ENCODE measurements at regions not wholly inside any gene's neighbourhood (a gene's known extent, or its start where the extent isn't known, plus 50 kb on each side); places are given as distances from the start of the nearest gene placed in this dataset.
A peak's percentile ranks its signal among the peaks of the same experiment; 100 is the strongest.
"Not testable (repeated sequence)": the region's sequence is repeated elsewhere in the genome, so short reads cannot be mapped to it uniquely, and the experiment has no call there.

DNA sequence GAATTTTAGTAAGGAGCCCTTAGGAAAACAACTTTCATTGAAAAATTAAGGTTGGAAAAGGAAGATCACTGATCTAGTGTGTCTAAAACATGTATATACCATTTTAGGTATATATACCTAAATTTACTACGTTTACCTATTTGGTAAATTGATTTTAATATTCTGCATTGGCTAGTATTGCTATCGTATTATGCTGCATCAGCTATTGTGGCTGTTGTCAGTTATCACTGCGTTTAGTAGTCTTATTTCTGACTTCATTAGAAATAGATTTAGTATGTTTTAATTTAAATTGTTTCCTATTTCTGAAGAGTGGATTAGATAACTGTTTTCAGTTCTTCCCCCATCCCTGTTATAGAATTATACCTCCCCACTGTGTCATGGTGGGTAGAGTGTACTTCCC, 101.7 kb upstream of the ARG1 start:
- intact Hi-C loops (cut with DNase I, micrococcal nuclease), result no loop called here
- ChIA-PET POLR2A (no interaction called here), CTCF (no interaction called here)
- Mint-ChIP-seq H3K36me3 (ENCODE audit: low read depth) (no peaks in the 10 kb centered on the region), H3K4me3 (no peak overlapping the region), H3K9me3 (ENCODE audit: low read depth) (peaks cover 5% of the 10 kb centered on the region), H3K4me1 (no peaks in the 10 kb centered on the region), H3K27me3 (no peaks in the 10 kb centered on the region), H3K27ac (no peak overlapping the region)
- ATAC-seq (no peak), DNase-seq (no peak)

DNA sequence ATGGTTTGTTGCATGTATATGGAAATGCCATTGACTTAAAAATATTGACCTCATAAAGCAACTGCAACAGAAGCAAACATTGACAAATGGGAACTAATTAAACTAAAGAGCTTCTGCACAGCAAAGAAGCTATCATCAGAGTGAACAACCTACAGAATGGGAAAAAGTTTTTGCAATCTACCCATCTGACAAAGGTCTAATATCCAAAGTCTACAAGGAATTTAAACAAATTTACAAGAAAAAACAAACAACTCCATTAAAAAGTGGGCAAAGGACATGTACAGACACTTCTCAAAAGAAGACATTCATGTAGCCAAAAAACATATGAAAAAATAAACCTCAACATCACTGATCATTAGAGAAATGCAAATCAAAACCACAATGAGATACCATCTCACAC, 99.7 kb upstream of the ARG1 start:
- CTCF ChIA-PET; POLR2A ChIA-PET; H3K4me3 Mint-ChIP-seq; intact Hi-C loops (cut with DNase I, micrococcal nuclease); H3K27me3 Mint-ChIP-seq; H3K27ac Mint-ChIP-seq; ATAC-seq; H3K4me1 Mint-ChIP-seq; H3K36me3 Mint-ChIP-seq (ENCODE audit: low read depth); DNase-seq; H3K9me3 Mint-ChIP-seq (ENCODE audit: low read depth): not testable (repeated sequence)

DNA sequence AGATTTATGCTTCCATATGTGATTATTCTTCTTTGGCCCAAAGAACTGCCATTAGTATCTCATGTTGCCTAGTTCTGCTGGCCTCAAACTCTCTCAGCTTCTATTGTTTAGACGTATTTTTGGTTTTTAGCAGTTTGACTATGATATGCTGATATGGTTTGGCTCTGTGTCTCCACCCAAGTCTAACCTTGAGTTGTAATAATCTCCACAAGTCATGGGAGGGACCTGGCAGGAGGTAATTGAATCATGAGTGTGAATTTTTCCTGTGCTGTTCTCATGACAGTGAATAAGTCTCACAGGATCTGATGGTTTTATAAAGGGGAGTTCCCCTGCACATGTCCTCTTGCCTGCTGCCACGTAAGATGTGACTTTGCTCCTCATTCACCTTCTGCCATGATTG, 96.7 kb upstream of the ARG1 start:
- Mint-ChIP-seq H3K36me3 (ENCODE audit: low read depth) (no peaks in the 10 kb centered on the region), H3K9me3 (ENCODE audit: low read depth) (peaks cover 4% of the 10 kb centered on the region), H3K4me3 (no peak overlapping the region), H3K27me3 (no peaks in the 10 kb centered on the region), H3K27ac (no peak overlapping the region), H3K4me1 (no peaks in the 10 kb centered on the region)
- ChIA-PET POLR2A (no interaction called here), CTCF (no interaction called here)
- DNase-seq (no peak), ATAC-seq (no peak)
- intact Hi-C loops (cut with DNase I, micrococcal nuclease), result no loop called here

DNA sequence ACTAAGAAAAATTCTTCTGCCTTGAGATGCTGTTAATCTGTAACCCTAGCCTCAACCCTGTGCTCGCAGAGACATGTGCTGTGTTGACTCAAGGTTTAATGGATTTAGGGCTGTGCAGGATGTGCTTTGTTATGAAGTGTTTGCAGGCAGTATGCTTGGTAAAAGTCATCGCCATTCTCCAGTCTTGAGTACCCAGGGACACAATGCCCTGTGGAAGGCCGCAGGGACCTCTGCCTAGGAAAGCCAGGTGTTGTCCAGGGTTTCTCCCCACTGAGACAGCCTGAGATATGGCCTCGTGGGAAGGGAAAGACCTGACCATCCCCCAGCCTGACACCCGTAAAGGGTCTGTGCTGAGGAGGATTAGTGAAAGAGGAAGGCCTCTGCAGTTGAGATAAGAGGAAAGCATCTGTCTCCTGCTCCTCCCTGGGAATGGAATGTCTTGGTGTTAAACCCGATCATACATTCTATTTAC, 94.2 kb upstream of the ARG1 start:
- H3K27ac Mint-ChIP-seq; POLR2A ChIA-PET; DNase-seq; H3K4me1 Mint-ChIP-seq; ATAC-seq; CTCF ChIA-PET; H3K9me3 Mint-ChIP-seq (ENCODE audit: low read depth); intact Hi-C loops (cut with DNase I, micrococcal nuclease); H3K4me3 Mint-ChIP-seq; H3K36me3 Mint-ChIP-seq (ENCODE audit: low read depth); H3K27me3 Mint-ChIP-seq: not testable (repeated sequence)

DNA sequence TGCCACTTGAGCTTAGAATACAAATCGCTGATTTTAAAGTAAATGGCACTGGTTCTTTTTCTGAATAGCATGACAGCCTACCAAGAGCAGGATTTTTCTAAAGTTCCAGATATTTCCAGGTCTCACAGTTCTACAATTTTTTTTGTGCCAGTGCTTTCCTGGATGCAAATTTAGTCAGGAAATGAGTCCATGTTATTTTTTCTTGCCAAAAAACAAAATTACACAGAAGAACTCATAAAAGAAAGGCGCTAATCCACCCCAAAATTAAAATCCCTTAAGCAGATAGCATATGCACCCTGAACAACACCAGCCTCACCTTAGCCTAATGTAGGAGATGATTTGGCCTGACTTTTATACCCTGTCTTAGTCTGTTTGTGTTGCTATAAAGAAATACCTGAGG, 86.4 kb upstream of the ARG1 start:
- Mint-ChIP-seq H3K4me1 (no peaks in the 10 kb centered on the region), H3K27me3 (no peaks in the 10 kb centered on the region), H3K36me3 (ENCODE audit: low read depth) (no peaks in the 10 kb centered on the region), H3K4me3 (no peak overlapping the region), H3K27ac (no peak overlapping the region), H3K9me3 (ENCODE audit: low read depth) (no peaks in the 10 kb centered on the region)
- ChIA-PET CTCF (no interaction called here), POLR2A (no interaction called here)
- DNase-seq, result no peak
- intact Hi-C loops (cut with DNase I, micrococcal nuclease), result no loop called here
- no peak for ATAC-seq

DNA sequence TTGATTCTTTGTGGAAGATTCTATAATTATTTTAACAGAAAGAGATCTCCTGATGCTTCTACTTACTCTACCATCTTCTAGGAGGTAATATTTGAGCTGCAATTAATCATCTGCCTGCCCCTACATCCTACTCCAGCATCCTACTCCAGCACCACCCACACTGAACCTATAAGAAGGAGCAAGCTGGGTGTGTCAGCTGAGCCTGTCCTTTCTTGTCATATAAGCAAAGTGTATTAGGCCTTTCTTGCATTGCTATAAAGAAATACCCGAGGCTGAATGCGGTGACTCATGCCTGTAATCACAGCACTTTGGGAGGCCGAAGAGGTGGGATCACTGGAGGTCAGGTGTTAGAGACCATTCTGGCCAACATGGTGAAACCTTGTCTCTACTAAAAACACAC, 84.2 kb upstream of the ARG1 start:
- Mint-ChIP-seq H3K9me3 (ENCODE audit: low read depth) (no peaks in the 10 kb centered on the region), H3K27ac (no peak overlapping the region), H3K36me3 (ENCODE audit: low read depth) (no peaks in the 10 kb centered on the region), H3K27me3 (no peaks in the 10 kb centered on the region), H3K4me3 (no peak overlapping the region), H3K4me1 (no peaks in the 10 kb centered on the region)
- no peak for DNase-seq
- ChIA-PET POLR2A (no interaction called here), CTCF (no interaction called here)
- no peak for ATAC-seq
- intact Hi-C loops (cut with DNase I, micrococcal nuclease), result no loop called here

DNA sequence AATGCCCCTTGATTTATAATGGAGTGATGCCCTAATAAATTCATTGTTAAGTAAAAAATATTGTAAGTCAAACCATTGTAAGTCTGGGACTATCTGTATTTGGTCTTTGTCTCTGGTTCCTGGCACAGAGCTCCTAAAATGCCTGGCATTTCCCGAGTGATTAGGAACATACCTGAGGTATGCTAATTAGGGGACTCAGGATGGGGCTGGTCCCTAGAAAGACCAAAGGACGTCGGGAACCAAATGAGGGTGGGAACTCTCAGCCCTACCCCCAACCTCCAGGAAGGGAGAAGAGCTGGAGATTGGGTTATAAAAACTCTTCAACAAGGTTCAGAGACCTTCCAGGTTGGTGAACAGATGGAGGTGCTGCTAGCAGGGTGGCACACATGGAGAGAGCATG, 82.6 kb upstream of the ARG1 start:
- intact Hi-C loops (cut with DNase I, micrococcal nuclease), result no loop called here
- no peaks in the 10 kb centered on the region for H3K27me3 Mint-ChIP-seq
- H3K27ac Mint-ChIP-seq, result no peak overlapping the region
- ChIA-PET POLR2A (no interaction called here), CTCF (interaction anchor here (1.1 kb wide), 1 partner anchor 67 kb away, joined by 3 read pairs; no protein-coding TSS in a partner anchor)
- ATAC-seq (no peak), DNase-seq (no peak)
- H3K4me1 Mint-ChIP-seq, result no peaks in the 10 kb centered on the region
- no peaks in the 10 kb centered on the region for H3K9me3 Mint-ChIP-seq (ENCODE audit: low read depth)
- no peak overlapping the region for H3K4me3 Mint-ChIP-seq
- H3K36me3 Mint-ChIP-seq (ENCODE audit: low read depth), result no peaks in the 10 kb centered on the region

DNA sequence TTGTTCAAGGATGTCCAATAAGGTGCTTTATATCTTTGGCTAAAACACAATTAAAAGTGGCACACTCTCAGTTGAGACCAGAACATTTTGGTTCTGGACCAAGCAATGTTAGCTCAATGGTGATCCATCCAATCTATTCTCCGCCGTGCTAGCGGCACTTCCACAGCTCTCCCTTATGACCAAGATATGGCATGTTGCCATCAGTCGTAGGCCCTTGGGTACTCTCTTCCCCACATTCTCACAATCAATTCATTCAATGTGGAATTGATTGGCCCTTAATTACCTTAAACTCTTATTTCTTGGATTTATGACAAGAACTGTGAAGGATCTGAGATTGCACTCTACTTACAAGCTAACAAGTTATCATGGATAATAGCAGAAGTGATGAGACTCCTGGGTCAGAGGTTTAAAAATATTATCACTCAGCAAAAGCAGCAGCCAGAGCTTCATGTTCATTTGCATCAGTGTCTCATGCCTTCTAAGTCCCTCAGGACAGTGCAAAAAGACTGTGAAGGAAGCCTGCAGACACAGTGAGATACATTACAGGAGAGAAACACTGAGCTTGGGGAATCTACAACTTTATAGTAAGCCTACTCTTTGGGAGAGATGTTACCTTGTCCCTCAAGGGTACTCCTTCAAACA, 80.0 kb upstream of the ARG1 start:
- H3K36me3 Mint-ChIP-seq (ENCODE audit: low read depth), result no peaks in the 10 kb centered on the region
- CTCF ChIA-PET, result interaction anchor here (0.6 to 1.2 kb wide), 3 partner anchors 28 to 331 kb away, joined by 3 to 5 read pairs (median 3); no protein-coding TSS in a partner anchor
- ATAC-seq (no peak), DNase-seq (no peak)
- H3K9me3 Mint-ChIP-seq (ENCODE audit: low read depth), result no peaks in the 10 kb centered on the region
- H3K4me1 Mint-ChIP-seq, result no peaks in the 10 kb centered on the region
- no peak overlapping the region for H3K4me3 Mint-ChIP-seq
- intact Hi-C loops (cut with DNase I, micrococcal nuclease), result no loop called here
- POLR2A ChIA-PET, result no interaction called here
- no peaks in the 10 kb centered on the region for H3K27me3 Mint-ChIP-seq
- no peak overlapping the region for H3K27ac Mint-ChIP-seq

DNA sequence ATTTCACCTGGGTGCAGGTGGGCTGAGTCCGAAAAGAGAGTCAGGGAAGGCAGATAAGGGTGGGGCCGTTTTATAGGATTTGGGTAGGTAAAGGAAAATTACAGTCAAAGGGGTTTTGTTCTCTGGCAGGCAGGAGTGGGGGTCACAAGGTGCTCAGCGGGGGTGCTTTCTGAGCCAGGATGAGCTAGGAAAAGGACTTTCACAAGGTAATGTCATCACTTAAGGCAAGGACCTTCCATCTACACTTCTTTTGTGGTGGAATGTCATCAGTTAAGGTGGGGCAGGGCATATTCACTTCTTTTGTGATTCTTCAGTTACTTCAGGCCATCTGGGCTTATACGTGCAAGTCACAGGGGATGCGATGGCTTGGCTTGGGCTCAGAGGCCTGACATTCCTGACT, 68.6 kb upstream of the ARG1 start:
- H3K4me3 Mint-ChIP-seq; H3K27me3 Mint-ChIP-seq; H3K9me3 Mint-ChIP-seq (ENCODE audit: low read depth); H3K4me1 Mint-ChIP-seq; CTCF ChIA-PET; H3K36me3 Mint-ChIP-seq (ENCODE audit: low read depth); H3K27ac Mint-ChIP-seq; ATAC-seq; intact Hi-C loops (cut with DNase I, micrococcal nuclease); POLR2A ChIA-PET; DNase-seq: not testable (repeated sequence)

DNA sequence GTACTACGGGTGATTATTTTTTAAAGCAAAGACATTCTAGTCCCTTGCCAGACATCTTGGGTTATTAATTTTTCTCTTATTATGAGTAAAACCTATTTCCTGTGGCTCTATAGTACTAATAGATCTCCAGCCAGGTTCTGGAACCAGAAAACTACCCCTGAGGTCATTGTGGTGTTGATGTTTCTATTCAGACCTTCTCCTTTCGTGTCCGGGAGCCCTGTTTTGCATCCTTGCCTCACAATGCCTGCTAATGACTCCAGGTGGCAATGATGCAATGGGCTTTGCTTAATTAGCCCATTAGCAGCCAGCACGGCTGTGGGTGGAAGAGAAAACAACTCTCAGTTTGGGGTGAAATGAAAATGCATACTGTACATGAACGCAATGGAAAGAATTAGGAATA, 62.9 kb upstream of the ARG1 start:
- ATAC-seq (no peak), DNase-seq (no peak)
- Mint-ChIP-seq H3K4me1 (no peaks in the 10 kb centered on the region), H3K36me3 (ENCODE audit: low read depth) (no peaks in the 10 kb centered on the region), H3K27me3 (no peaks in the 10 kb centered on the region), H3K4me3 (no peak overlapping the region), H3K9me3 (ENCODE audit: low read depth) (peaks cover under 1% of the 10 kb centered on the region), H3K27ac (no peak overlapping the region)
- CTCF ChIA-PET, result no interaction called here
- POLR2A ChIA-PET, result no interaction called here
- intact Hi-C loops (cut with DNase I, micrococcal nuclease), result no loop called here

DNA sequence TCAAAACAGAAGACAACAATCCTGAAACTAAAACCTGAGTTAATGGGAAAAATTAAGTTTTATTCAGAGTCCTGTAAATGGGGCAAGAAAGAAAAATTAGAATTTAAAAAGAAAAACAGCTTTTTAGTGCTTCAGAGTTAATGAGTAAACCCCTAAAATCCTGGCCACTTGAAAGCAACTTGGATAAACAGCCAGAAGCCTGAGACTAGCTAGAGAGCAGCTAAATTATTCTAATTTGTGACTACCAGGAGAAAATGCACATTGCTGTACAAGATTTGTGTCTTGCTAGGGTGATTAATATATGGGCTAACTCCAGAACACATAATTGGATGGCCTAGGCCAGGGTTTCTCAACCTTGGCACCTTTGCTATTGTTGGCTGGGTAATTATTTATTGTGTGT, 62.4 kb upstream of the ARG1 start:
- CTCF ChIA-PET, result interaction anchor here (0.7 to 1.4 kb wide), 2 partner anchors 9 to 69 kb away, joined by 3 to 6 read pairs; no protein-coding TSS in a partner anchor

DNA sequence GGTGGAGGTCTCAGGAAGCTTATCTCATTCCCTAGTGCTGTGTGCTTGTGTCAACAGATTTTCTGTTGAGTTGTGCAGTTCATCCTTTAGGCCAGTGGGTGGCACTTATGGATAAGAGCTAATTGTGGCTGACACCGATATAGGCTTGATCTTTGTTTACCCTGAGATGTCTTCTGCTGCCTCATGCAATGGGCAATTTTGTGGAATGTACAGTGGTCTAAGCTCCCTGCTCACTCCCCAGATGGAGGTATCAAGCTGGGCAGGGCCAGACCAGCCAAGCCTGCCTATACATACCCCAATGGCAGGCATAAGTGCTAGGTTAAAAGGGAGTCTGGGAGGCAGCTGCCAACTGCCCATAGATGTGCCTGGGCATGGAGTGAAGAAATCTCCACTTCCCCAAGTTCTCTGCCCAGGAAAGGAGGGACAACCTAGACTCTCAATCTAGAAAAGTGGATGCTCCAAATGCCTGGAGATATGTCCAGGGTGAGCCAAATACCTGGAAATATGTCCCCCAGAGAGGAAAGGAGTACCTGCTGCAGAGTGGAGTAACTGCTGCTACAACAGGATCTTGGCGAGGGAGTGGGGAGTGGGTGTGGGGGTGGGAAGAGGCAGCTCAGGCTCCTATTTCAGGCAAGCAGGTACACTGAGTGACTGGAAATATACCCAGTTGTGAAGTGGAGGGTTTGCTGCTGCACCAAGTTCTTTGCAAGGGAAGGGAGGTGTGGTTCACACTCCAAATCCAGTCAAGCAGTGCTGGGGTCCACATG, 53.2 kb upstream of the ARG1 start:
- intact Hi-C loops (cut with DNase I, micrococcal nuclease), result loop anchor here (1.0 to 2.0 kb wide), 4 partner anchors 12 to 391 kb away; partner anchors contain the start of gene MED23 (in 2 of the 2)
- CTCF ChIA-PET, result interaction anchor here (0.6 to 3.0 kb wide), 21 partner anchors 9 to 649 kb away, joined by 3 to 53 read pairs (median 4); no protein-coding TSS in a partner anchor

More for the DNA sequence above, 62.4 kb upstream of the ARG1 start:
- intact Hi-C loops (cut with DNase I, micrococcal nuclease), result no loop called here
- ATAC-seq, result no peak
- Mint-ChIP-seq H3K36me3 (ENCODE audit: low read depth) (no peaks in the 10 kb centered on the region), H3K4me3 (no peak overlapping the region), H3K4me1 (no peaks in the 10 kb centered on the region), H3K27ac (no peak overlapping the region), H3K27me3 (no peaks in the 10 kb centered on the region), H3K9me3 (ENCODE audit: low read depth) (peaks cover 4% of the 10 kb centered on the region)
- POLR2A ChIA-PET, result interaction anchor here (0.6 kb wide), 1 partner anchor 22 kb away, joined by 3 read pairs; no protein-coding TSS in a partner anchor
- DNase-seq, result no peak

More for the DNA sequence above, 53.2 kb upstream of the ARG1 start:
- ATAC-seq (peak; percentile 94), DNase-seq (peak; percentile 65)
- H3K4me1 Mint-ChIP-seq, result peaks cover 9% of the 10 kb centered on the region
- POLR2A ChIA-PET, result interaction anchor here (1.0 kb wide), 1 partner anchor 13 kb away, joined by 5 read pairs; no protein-coding TSS in a partner anchor
- no peak overlapping the region for H3K4me3 Mint-ChIP-seq
- no peaks in the 10 kb centered on the region for H3K36me3 Mint-ChIP-seq (ENCODE audit: low read depth)
- H3K27ac Mint-ChIP-seq, result no peak overlapping the region
- no peaks in the 10 kb centered on the region for H3K27me3 Mint-ChIP-seq
- H3K9me3 Mint-ChIP-seq (ENCODE audit: low read depth), result peaks cover 5% of the 10 kb centered on the region
